ENCODE measurements at regions not wholly inside any gene's neighbourhood (a gene's known extent, or its start where the extent isn't known, plus 50 kb on each side); places are given as distances from the start of the nearest gene placed in this dataset.

- Histone ChIP-seq H3K4me3 (ENCODE audit: low read length in 2 of 2) (no peak overlapping the region), H3K4me1 (ENCODE audit: control insufficient read depth in 2 of 2, insufficient read depth in 2 of 2, low read length in 2 of 2) (peaks cover 0 to 9% of the 10 kb centered on the region in 2 donors), H3K27me3 (ENCODE audit: control insufficient read depth in 2 of 2, insufficient read depth in 1 of 2, low read length in 1 of 2) (no peaks in the 10 kb centered on the region), H3K9me3 (ENCODE audit: control insufficient read depth in 2 of 2, insufficient read depth in 1 of 2, low read length in 1 of 2) (no peaks in the 10 kb centered on the region), H3K36me3 (ENCODE audit: control insufficient read depth in 2 of 2, insufficient read depth in 2 of 2, low read length in 1 of 2) (no peaks in the 10 kb centered on the region), H3K27ac (ENCODE audit: low read depth in 1 of 2, low read length in 1 of 2) (no peak overlapping the region)
- no peak for DNase-seq (ENCODE audit: low read depth in 6 of 9, low spot score in 9 of 9)
- 96% methylated on average over 8 of the region's 8 CpGs for WGBS
Observed at GRCh38 chr9:94159069-94159939, 75.0 kb downstream of the PTPDC1 start.

GRCh38 chr9:94160594-94161501, 76.6 kb downstream of the PTPDC1 start:
- Histone ChIP-seq H3K9me3 (ENCODE audit: control insufficient read depth in 2 of 2, insufficient read depth in 1 of 2, low read length in 1 of 2) (no peaks in the 10 kb centered on the region), H3K4me1 (ENCODE audit: control insufficient read depth in 2 of 2, insufficient read depth in 2 of 2, low read length in 2 of 2) (peaks cover 4 to 19% of the 10 kb centered on the region in 2 donors), H3K36me3 (ENCODE audit: control insufficient read depth in 2 of 2, insufficient read depth in 2 of 2, low read length in 1 of 2) (no peaks in the 10 kb centered on the region), H3K27me3 (ENCODE audit: control insufficient read depth in 2 of 2, insufficient read depth in 1 of 2, low read length in 1 of 2) (no peaks in the 10 kb centered on the region), H3K4me3 (ENCODE audit: low read length in 2 of 2) (no peak overlapping the region), H3K27ac (ENCODE audit: low read depth in 1 of 2, low read length in 1 of 2) (no peak overlapping the region)
- WGBS: 98% methylated on average over 11 of the region's 11 CpGs
- no peak for DNase-seq (ENCODE audit: low read depth in 6 of 9, low spot score in 9 of 9)

- Histone ChIP-seq H3K27me3 (ENCODE audit: control insufficient read depth in 2 of 2, insufficient read depth in 1 of 2, low read length in 1 of 2) (no peaks in the 10 kb centered on the region), H3K27ac (ENCODE audit: low read depth in 1 of 2, low read length in 1 of 2) (no peak overlapping the region), H3K4me3 (ENCODE audit: low read length in 2 of 2) (no peak overlapping the region), H3K9me3 (ENCODE audit: control insufficient read depth in 2 of 2, insufficient read depth in 1 of 2, low read length in 1 of 2) (no peaks in the 10 kb centered on the region), H3K4me1 (ENCODE audit: control insufficient read depth in 2 of 2, insufficient read depth in 2 of 2, low read length in 2 of 2) (peaks cover 4 to 13% of the 10 kb centered on the region in 2 donors), H3K36me3 (ENCODE audit: control insufficient read depth in 2 of 2, insufficient read depth in 2 of 2, low read length in 1 of 2) (no peaks in the 10 kb centered on the region)
- WGBS: 96% methylated on average over 8 of the region's 8 CpGs
- no peak for DNase-seq (ENCODE audit: low read depth in 6 of 9, low spot score in 9 of 9)
Observed at GRCh38 chr9:94161673-94162072, 77.4 kb downstream of the PTPDC1 start.

GRCh38 chr9:94164806-94165549, 80.7 kb downstream of the PTPDC1 start:
- Histone ChIP-seq H3K4me1 (ENCODE audit: control insufficient read depth in 2 of 2, insufficient read depth in 2 of 2, low read length in 2 of 2) (peaks cover 7 to 10% of the 10 kb centered on the region in 2 donors), H3K9me3 (ENCODE audit: control insufficient read depth in 2 of 2, insufficient read depth in 1 of 2, low read length in 1 of 2) (no peaks in the 10 kb centered on the region), H3K27me3 (ENCODE audit: control insufficient read depth in 2 of 2, insufficient read depth in 1 of 2, low read length in 1 of 2) (no peaks in the 10 kb centered on the region), H3K27ac (ENCODE audit: low read depth in 1 of 2, low read length in 1 of 2) (peak overlapping the region in 1 of 2 donors; percentile 64), H3K4me3 (ENCODE audit: low read length in 2 of 2) (no peak overlapping the region), H3K36me3 (ENCODE audit: control insufficient read depth in 2 of 2, insufficient read depth in 2 of 2, low read length in 1 of 2) (no peaks in the 10 kb centered on the region)
- peak in 2 of 9 donors; percentile 15 to 52 for DNase-seq (ENCODE audit: low read depth in 6 of 9, low spot score in 9 of 9)
- 56% methylated on average over 5 of the region's 5 CpGs for WGBS

DNA sequence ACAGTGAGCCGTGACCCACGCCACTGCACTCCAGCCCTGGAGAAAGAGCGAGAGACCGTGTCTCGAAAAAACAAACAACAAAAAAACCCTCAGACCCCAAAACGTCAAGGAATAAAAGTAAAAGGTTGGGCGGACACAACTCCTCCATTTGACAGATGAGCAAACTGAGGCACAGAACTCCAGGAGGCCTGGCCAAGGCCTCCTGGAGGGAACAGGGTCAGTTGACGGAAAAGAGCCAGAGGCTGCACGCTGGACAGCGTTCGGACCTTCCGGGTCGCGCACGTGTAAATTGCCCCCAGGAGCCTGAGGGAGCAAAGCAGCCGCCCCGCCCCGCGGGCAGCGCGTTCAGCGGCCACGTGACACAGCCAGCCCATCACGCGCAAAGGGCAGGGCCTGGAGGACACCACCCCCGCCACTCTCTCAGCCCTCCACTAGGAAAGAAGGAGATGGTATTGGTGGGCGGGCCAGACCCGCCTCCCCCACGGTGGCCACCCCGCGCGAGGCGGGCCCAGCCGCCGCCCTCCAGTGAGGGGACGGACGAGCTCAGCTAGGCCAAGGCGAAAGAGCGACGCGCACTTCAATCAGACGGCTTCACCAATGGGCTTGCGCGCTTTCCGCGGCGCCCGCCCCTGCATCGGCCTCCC, 81.5 kb downstream of the PTPDC1 start:
- Histone ChIP-seq H3K27ac (ENCODE audit: low read depth in 1 of 2, low read length in 1 of 2) (peak overlapping the region; percentile 64 to 99), H3K9me3 (ENCODE audit: control insufficient read depth in 2 of 2, insufficient read depth in 1 of 2, low read length in 1 of 2) (no peaks in the 10 kb centered on the region), H3K4me3 (ENCODE audit: low read length in 2 of 2) (peak overlapping the region; percentile 44 to 75), H3K4me1 (ENCODE audit: control insufficient read depth in 2 of 2, insufficient read depth in 2 of 2, low read length in 2 of 2) (peaks cover 7 to 10% of the 10 kb centered on the region in 2 donors), H3K27me3 (ENCODE audit: control insufficient read depth in 2 of 2, insufficient read depth in 1 of 2, low read length in 1 of 2) (no peaks in the 10 kb centered on the region), H3K36me3 (ENCODE audit: control insufficient read depth in 2 of 2, insufficient read depth in 2 of 2, low read length in 1 of 2) (no peaks in the 10 kb centered on the region)
- peak; percentile 85 to 99 (median 96) for DNase-seq (ENCODE audit: low read depth in 6 of 9, low spot score in 9 of 9)
- WGBS: 10% methylated on average over 49 of the region's 49 CpGs

GRCh38 chr9:94166236-94166975, 82.1 kb downstream of the PTPDC1 start:
- Histone ChIP-seq H3K4me3 (ENCODE audit: low read length in 2 of 2) (peak overlapping the region; percentile 75 to 88), H3K4me1 (ENCODE audit: control insufficient read depth in 2 of 2, insufficient read depth in 2 of 2, low read length in 2 of 2) (peaks cover 7 to 10% of the 10 kb centered on the region in 2 donors), H3K27me3 (ENCODE audit: control insufficient read depth in 2 of 2, insufficient read depth in 1 of 2, low read length in 1 of 2) (no peaks in the 10 kb centered on the region), H3K36me3 (ENCODE audit: control insufficient read depth in 2 of 2, insufficient read depth in 2 of 2, low read length in 1 of 2) (no peaks in the 10 kb centered on the region), H3K9me3 (ENCODE audit: control insufficient read depth in 2 of 2, insufficient read depth in 1 of 2, low read length in 1 of 2) (no peaks in the 10 kb centered on the region), H3K27ac (ENCODE audit: low read depth in 1 of 2, low read length in 1 of 2) (peak overlapping the region; percentile 90 to 99)
- under 1% methylated on average over 96 of the region's 96 CpGs for WGBS
- DNase-seq (ENCODE audit: low read depth in 6 of 9, low spot score in 9 of 9): peak; percentile 90 to 98 (median 95)

DNA sequence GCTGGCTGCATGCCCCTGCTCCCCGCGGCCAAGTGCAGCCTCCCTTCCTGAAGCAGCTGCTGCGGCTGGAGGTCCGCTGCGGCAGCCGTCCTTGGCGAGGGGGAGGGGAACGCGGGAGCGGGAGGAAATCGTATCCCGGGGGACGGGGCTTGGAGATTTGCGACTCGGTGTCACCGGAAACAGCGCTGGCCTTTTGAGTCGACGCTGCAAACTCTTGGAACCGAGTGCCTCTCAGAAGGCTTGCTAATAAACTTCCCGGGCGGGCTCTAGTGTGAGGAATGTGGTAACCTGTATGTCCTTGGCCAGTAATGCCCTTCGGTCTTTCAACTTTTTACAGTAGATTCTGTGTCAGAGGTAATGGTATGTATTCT, 82.7 kb downstream of the PTPDC1 start:
- Histone ChIP-seq H3K4me3 (ENCODE audit: low read length in 2 of 2) (peak overlapping the region; percentile 75 to 88), H3K9me3 (ENCODE audit: control insufficient read depth in 2 of 2, insufficient read depth in 1 of 2, low read length in 1 of 2) (no peaks in the 10 kb centered on the region), H3K36me3 (ENCODE audit: control insufficient read depth in 2 of 2, insufficient read depth in 2 of 2, low read length in 1 of 2) (no peaks in the 10 kb centered on the region), H3K4me1 (ENCODE audit: control insufficient read depth in 2 of 2, insufficient read depth in 2 of 2, low read length in 2 of 2) (peaks cover 7 to 10% of the 10 kb centered on the region in 2 donors), H3K27ac (ENCODE audit: low read depth in 1 of 2, low read length in 1 of 2) (peak overlapping the region; percentile 86 to 90), H3K27me3 (ENCODE audit: control insufficient read depth in 2 of 2, insufficient read depth in 1 of 2, low read length in 1 of 2) (no peaks in the 10 kb centered on the region)
- DNase-seq (ENCODE audit: low read depth in 6 of 9, low spot score in 9 of 9): peak in 3 of 9 donors; percentile 22 to 42 (median 34)
- under 1% methylated on average over 23 of the region's 23 CpGs for WGBS

DNA sequence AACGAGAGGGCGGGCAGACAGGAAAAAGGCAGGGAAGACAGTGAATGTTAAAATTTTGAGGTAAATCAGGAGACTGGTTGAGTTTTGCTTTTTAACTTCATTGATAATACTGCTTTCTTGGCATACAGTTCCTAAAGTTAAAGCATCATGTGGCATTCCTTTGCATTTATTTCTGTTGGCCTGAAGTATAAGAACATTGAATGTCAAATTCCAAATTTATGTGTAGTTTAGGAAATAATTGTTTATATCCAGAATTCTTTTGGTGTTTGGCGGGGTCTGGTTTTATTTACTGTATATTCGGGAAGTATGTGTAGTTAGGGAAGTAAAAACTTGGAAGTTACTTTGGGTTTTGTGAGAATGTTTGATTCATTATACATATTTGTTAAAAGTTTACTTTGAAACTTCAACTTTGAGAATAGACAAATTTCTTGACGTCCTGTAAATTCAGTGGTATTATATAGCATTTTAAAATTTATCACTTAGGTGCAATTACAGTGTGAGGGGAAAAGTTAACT, 83.2 kb downstream of the PTPDC1 start:
- Histone ChIP-seq H3K4me3 (ENCODE audit: low read length in 2 of 2) (peak overlapping the region; percentile 75 to 88), H3K27me3 (ENCODE audit: control insufficient read depth in 2 of 2, insufficient read depth in 1 of 2, low read length in 1 of 2) (no peaks in the 10 kb centered on the region), H3K9me3 (ENCODE audit: control insufficient read depth in 2 of 2, insufficient read depth in 1 of 2, low read length in 1 of 2) (no peaks in the 10 kb centered on the region), H3K36me3 (ENCODE audit: control insufficient read depth in 2 of 2, insufficient read depth in 2 of 2, low read length in 1 of 2) (no peaks in the 10 kb centered on the region), H3K4me1 (ENCODE audit: control insufficient read depth in 2 of 2, insufficient read depth in 2 of 2, low read length in 2 of 2) (peaks cover 7 to 10% of the 10 kb centered on the region in 2 donors), H3K27ac (ENCODE audit: low read depth in 1 of 2, low read length in 1 of 2) (peak overlapping the region; percentile 86 to 90)
- WGBS: 5% methylated on average over 5 of the region's 5 CpGs
- DNase-seq (ENCODE audit: low read depth in 6 of 9, low spot score in 9 of 9): no peak
